Liver (tissue), 8 donors: ENCODE measurements at regions not wholly inside any gene's neighbourhood (a gene's known extent, or its start where the extent isn't known, plus 50 kb on each side); places are given as distances from the start of the nearest gene placed in this dataset.

ENCODE experiments used
- DNase-seq: peaks from one replicate; pipeline ENCODE4 v3.0.0-alpha.2; 2017; ENCODE audit warnings: low spot score
- H3K27ac ChIP-seq, 2 donors: one replicate each; pipeline ENCODE4 v1.7.0; 2013; ENCODE audit warnings: inconsistent platforms in 2 of 2, low read length in 2 of 2, control low read depth in 1 of 2, low read depth in 1 of 2, mild to moderate bottlenecking in 1 of 2
- H3K27me3 ChIP-seq, 4 donors: one replicate each; pipeline versions ENCODE4 v1.6.1 to v1.7.0; 2013; ENCODE audit warnings: low read length in 3 of 4, inconsistent platforms in 1 of 4, mild to moderate bottlenecking in 1 of 4, moderate library complexity in 1 of 4; ENCODE audit not compliant: control insufficient read depth in 4 of 4, insufficient read depth in 4 of 4
- H3K36me3 ChIP-seq, 4 donors: one replicate each; pipeline versions ENCODE4 v1.6.1 to v1.7.0; 2013; ENCODE audit warnings: low read length in 3 of 4, mild to moderate bottlenecking in 3 of 4, low read depth in 1 of 4, moderate library complexity in 1 of 4; ENCODE audit not compliant: control insufficient read depth in 4 of 4, insufficient read depth in 3 of 4
- H3K4me1 ChIP-seq, 4 donors: one replicate each; pipeline versions ENCODE4 v1.6.1 to v1.7.0; 2013; ENCODE audit warnings: low read length in 3 of 4, mild to moderate bottlenecking in 3 of 4, moderate library complexity in 1 of 4; ENCODE audit not compliant: control insufficient read depth in 4 of 4, insufficient read depth in 4 of 4
- H3K4me3 ChIP-seq, 3 donors: one replicate each; pipeline versions ENCODE4 v1.6.1 to v1.7.0; 2013; ENCODE audit warnings: low read length in 3 of 3, control low read depth in 1 of 3, low read depth in 1 of 3, mild to moderate bottlenecking in 1 of 3
- H3K9ac ChIP-seq, 2 donors: one replicate each; pipeline ENCODE4 v1.7.0; 2013; ENCODE audit warnings: low read length in 2 of 2, mild to moderate bottlenecking in 2 of 2, moderate library complexity in 2 of 2, control low read depth in 1 of 2, low read depth in 1 of 2
- H3K9me3 ChIP-seq, 4 donors: one replicate each; pipeline versions ENCODE4 v1.6.1 to v1.7.0; 2013; ENCODE audit warnings: low read length in 3 of 4; ENCODE audit not compliant: control insufficient read depth in 4 of 4
- ATF3 ChIP-seq: IDR thresholded peaks from 2 replicates; pipeline ENCODE4 v1.6.1; 2016; ENCODE audit warnings: antibody characterized with exemption
- CTCF ChIP-seq: fragments of 150-350 bp; IDR thresholded peaks from 2 replicates; pipeline ENCODE4 v1.5.1; 2017; ENCODE audit warnings: improper control_type of control experiment, low read depth, low read length; ENCODE audit not compliant: missing input control
- EGR1 ChIP-seq, 2 donors: IDR thresholded peaks; 2 replicates each; pipeline ENCODE4 v1.6.1; 2016 to 2018; ENCODE audit warnings: antibody characterized with exemption in 2 of 2, low read depth in 2 of 2
- FOXA1 ChIP-seq: IDR thresholded peaks from 2 replicates; pipeline ENCODE4 v1.6.1; 2016; ENCODE audit warnings: antibody characterized with exemption
- FOXA2 ChIP-seq: IDR thresholded peaks from 2 replicates; pipeline ENCODE4 v1.6.1; 2016; ENCODE audit warnings: antibody characterized with exemption
- GABPA ChIP-seq, 2 donors: IDR thresholded peaks in 1 of 2; conservative IDR thresholded peaks in 1 of 2; 2 replicates each; pipeline ENCODE4 v1.6.1; 2016; ENCODE audit warnings: antibody characterized with exemption in 2 of 2, mild to moderate bottlenecking in 1 of 2, moderate library complexity in 1 of 2
- HNF4A ChIP-seq, 2 donors: conservative IDR thresholded peaks; 2 replicates each; pipeline ENCODE4 v1.6.1; 2016; ENCODE audit warnings: antibody characterized with exemption in 2 of 2, mild to moderate bottlenecking in 2 of 2
- JUND ChIP-seq, 2 donors: IDR thresholded peaks; 2 replicates each; pipeline ENCODE4 v1.6.1; 2016; ENCODE audit warnings: antibody characterized with exemption in 2 of 2
- MAX ChIP-seq: IDR thresholded peaks from 2 replicates; pipeline ENCODE4 v1.6.1; 2016; ENCODE audit warnings: antibody characterized with exemption
- NR2F2 ChIP-seq: IDR thresholded peaks from 2 replicates; pipeline ENCODE4 v1.6.1; 2016; ENCODE audit warnings: antibody characterized with exemption
- RAD21 ChIP-seq, 2 donors: IDR thresholded peaks; 2 replicates each; pipeline ENCODE4 v1.6.1; 2016; ENCODE audit warnings: antibody characterized with exemption in 2 of 2, mild to moderate bottlenecking in 2 of 2
- REST ChIP-seq: IDR thresholded peaks from 2 replicates; pipeline ENCODE4 v1.6.1; 2016; ENCODE audit warnings: antibody characterized with exemption, mild to moderate bottlenecking
- RXRA ChIP-seq, 2 donors: IDR thresholded peaks; 2 replicates each; pipeline ENCODE4 v1.6.1; 2017 to 2018; ENCODE audit warnings: antibody characterized with exemption in 2 of 2, mild to moderate bottlenecking in 1 of 2
- SP1 ChIP-seq: IDR thresholded peaks from 2 replicates; pipeline ENCODE4 v1.6.1; 2018; ENCODE audit warnings: antibody characterized with exemption, mild to moderate bottlenecking
- TAF1 ChIP-seq: conservative IDR thresholded peaks from 2 replicates; pipeline ENCODE4 v1.6.1; 2016; ENCODE audit warnings: antibody characterized with exemption, mild to moderate bottlenecking
- YY1 ChIP-seq: IDR thresholded peaks from 2 replicates; pipeline ENCODE4 v1.6.1; 2016; ENCODE audit warnings: antibody characterized with exemption, mild to moderate bottlenecking
- ZBTB33 ChIP-seq: IDR thresholded peaks from 2 replicates; pipeline ENCODE4 v1.6.1; 2016; ENCODE audit warnings: antibody characterized with exemption
- WGBS: extraction: QIAGEN DNeasy Blood & Tissue Kit; methylation state at CpG from one replicate; pipeline ENCODE4 v1.1.7; 2013; 5-methylcytosine and 5-hydroxymethylcytosine counted together
- donor health status: healthy.
- donor health status: healthy.
- donor health status: healthy.
- donor health status: healthy.
- donor health status: healthy.

GRCh38 chr1:37305841-37306240 lies 168.5 kb upstream of the ZC3H12A start:
- no peak overlapping the region for H3K27ac ChIP-seq
- no peaks in the 10 kb centered on the region for H3K9me3 ChIP-seq
- H3K36me3 ChIP-seq: no peaks in the 10 kb centered on the region
- no peak for DNase-seq
- no peak overlapping the region for H3K4me3 ChIP-seq
- 77% methylated on average over 7 of the region's 7 CpGs for WGBS
- H3K4me1 ChIP-seq: no peaks in the 10 kb centered on the region
- peaks cover 0 to 3% (median 0%) of the 10 kb centered on the region in 4 donors for H3K27me3 ChIP-seq
- TF ChIP-seq YY1 (no peak), RXRA (IDR thresholded peaks at IDR 0.05) (no peak), NR2F2 (no peak), FOXA2 (no peak)
- no peak overlapping the region for H3K9ac ChIP-seq

GRCh38 chr1:37306461-37306860 lies 167.9 kb upstream of the ZC3H12A start:
- Histone ChIP-seq H3K9ac (no peak overlapping the region), H3K36me3 (no peaks in the 10 kb centered on the region), H3K9me3 (no peaks in the 10 kb centered on the region), H3K27me3 (peaks cover 0 to 3% (median 0%) of the 10 kb centered on the region in 4 donors), H3K4me1 (no peaks in the 10 kb centered on the region), H3K27ac (no peak overlapping the region), H3K4me3 (no peak overlapping the region)
- no peak for DNase-seq
- TF ChIP-seq HNF4A (conservative IDR thresholded peaks at IDR 0.05) (no peak), ZBTB33 (no peak), RAD21 (IDR thresholded peaks at IDR 0.05) (no peak), NR2F2 (no peak), SP1 (no peak), EGR1 (IDR thresholded peaks at IDR 0.05; ENCODE audit: low read depth in 2 of 2) (no peak), ATF3 (no peak), GABPA (IDR thresholded peaks at IDR 0.05 in 1 of 2, conservative IDR thresholded peaks at IDR 0.05 in 1 of 2) (no peak), JUND (IDR thresholded peaks at IDR 0.05) (no peak), MAX (no peak), YY1 (no peak), FOXA2 (no peak), RXRA (IDR thresholded peaks at IDR 0.05) (no peak), TAF1 (no peak), FOXA1 (no peak)
- 82% methylated on average over 4 of the region's 4 CpGs for WGBS

- WGBS: 83% methylated on average over 11 of the region's 11 CpGs
- H3K27me3 ChIP-seq: peaks cover 0 to 3% (median under 1%) of the 10 kb centered on the region in 4 donors
- no peak for DNase-seq
- no peaks in the 10 kb centered on the region for H3K36me3 ChIP-seq
- no peak overlapping the region for H3K9ac ChIP-seq
- H3K27ac ChIP-seq: no peak overlapping the region
- no peak overlapping the region for H3K4me3 ChIP-seq
- H3K9me3 ChIP-seq: no peaks in the 10 kb centered on the region
- H3K4me1 ChIP-seq: no peaks in the 10 kb centered on the region
- no peak for TF ChIP-seq EGR1 (IDR thresholded peaks at IDR 0.05; ENCODE audit: low read depth in 2 of 2)
- no peak for TF ChIP-seq MAX
- TF ChIP-seq NR2F2: no peak
- no peak for TF ChIP-seq RAD21 (IDR thresholded peaks at IDR 0.05)
- TF ChIP-seq YY1: no peak
- TF ChIP-seq JUND (IDR thresholded peaks at IDR 0.05): no peak
- TF ChIP-seq REST: no peak
- no peak for TF ChIP-seq RXRA (IDR thresholded peaks at IDR 0.05)
- no peak for TF ChIP-seq FOXA2
- TF ChIP-seq HNF4A (conservative IDR thresholded peaks at IDR 0.05): no peak
- no peak for TF ChIP-seq CTCF
- TF ChIP-seq SP1: no peak
- no peak for TF ChIP-seq GABPA (IDR thresholded peaks at IDR 0.05 in 1 of 2, conservative IDR thresholded peaks at IDR 0.05 in 1 of 2)
- TF ChIP-seq TAF1: no peak
- no peak for TF ChIP-seq ZBTB33
These were observed 167.5 kb upstream of the ZC3H12A start for GRCh38 chr1:37306871-37307270.
